HG03135 (cell line): ENCODE measurements at regions not wholly inside any gene's neighbourhood (a gene's known extent, or its start where the extent isn't known, plus 50 kb on each side); places are given as distances from the start of the nearest gene placed in this dataset.
"Not testable (repeated sequence)": the region's sequence is repeated elsewhere in the genome, so short reads cannot be mapped to it uniquely, and the experiment has no call there.

Experiments
- ATAC-seq: cut with Tn5 transposase; IDR thresholded peaks from one replicate; pipeline ENCODE4 v1.9.1; 2021; ENCODE audit warnings: mild to moderate bottlenecking, moderate library complexity; ENCODE audit not compliant: unreplicated experiment

DNA sequence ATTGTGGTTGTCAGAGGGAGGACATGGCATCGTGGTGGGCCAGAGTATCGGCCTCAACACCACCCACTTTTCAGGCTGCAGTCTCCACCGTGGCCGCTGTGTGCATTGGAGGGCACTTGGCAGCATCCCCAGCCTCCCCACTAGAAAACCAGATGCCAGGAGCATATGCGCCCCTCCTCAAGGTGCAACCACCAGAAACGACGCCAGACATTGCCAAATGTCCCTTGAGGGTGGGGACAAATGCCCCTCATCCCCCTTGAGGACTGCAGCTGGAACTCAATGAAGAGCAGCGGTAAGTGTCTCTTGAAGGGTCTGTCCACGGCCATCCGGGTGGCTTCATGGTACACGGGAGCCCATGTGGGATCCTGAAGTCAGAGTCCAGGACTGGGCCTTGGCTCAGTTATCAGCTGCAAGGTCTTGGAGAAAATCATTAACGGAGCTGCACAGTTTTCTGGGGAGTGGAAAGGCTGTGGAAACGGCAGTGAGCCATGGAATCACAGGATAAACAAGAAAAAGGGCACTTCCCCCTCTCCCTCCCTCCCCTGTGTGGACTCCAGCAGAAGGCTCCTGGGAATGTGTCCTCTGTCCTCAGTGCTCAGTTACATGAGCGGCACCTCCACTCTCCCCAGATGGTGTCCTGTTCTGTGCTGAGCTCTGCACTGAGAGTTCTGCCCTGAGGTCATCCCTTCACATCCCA is 324.4 kb upstream of the B3GAT1 start:
- ATAC-seq: no peak

DNA sequence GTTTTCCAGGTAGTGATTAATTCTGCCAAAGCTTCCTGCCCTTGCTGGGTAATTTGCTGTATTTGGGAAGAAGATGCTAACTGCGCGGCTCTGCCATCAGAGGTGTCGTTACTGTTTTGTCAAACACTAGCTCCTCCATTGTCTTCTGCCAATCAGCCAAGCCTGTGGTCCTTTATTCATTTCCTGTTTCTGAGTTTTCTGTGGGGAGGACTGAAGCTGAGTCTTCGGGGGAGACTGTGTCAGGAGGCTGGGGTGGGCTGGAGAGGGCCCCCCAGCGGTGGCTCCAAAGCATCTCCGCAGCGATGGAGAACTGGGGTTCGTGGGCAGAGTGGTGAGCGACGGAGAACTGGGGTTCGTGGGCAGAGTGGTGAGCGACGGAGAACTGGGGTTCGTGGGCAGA is 322.9 kb upstream of the B3GAT1 start:
- no peak for ATAC-seq

DNA sequence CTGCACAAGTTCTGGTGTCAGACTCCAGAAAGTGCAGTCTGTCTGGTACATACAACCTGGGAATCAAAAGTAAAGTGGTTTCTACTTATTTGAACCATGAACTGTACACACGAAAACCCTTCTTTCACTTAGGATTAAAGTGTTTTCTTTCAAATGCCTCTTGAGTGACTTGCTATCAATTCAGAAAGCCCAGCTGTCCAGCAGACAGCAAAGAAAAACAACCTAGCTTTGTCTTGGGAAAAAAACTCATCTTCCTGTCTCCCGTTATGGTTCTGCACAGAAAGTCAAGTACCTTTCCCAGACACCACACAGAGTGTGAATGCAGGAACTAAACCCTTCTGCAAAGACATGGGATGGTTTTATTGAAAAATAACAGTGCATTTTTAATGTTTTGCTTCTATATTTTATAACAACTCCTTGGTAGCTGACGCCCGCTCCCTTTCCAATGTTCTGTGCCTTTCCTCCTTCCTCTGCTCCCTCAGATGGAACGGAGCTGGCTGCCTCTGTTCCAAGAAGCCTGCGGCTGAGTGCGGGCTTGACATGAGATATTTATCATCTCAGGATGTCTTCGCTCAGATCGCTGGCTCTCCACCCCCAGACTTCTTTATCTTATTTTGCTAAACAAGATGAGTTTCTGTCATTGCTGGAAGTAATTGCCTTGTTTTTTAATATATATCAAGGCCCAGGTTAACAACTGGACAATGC is 322.3 kb upstream of the B3GAT1 start:
- no peak for ATAC-seq

DNA sequence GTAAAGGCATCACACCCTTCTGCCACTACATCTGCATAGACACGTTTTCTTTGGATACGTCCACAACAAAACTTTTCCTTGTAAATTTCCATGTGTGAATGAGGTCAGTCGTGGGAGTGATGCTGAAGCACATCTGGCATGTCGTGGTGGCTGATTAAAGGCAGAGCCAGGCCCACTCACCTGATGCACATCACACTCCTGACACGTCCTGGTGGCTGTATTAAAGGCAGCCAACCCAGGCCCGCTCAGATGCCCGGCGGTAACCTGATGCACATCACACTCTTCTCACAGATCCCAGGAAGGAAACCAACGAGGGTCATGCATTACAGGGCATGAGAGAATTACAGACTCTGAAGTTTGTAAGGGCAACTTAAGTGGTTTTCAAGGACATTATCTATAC is 321.6 kb upstream of the B3GAT1 start:
- ATAC-seq: no peak

DNA sequence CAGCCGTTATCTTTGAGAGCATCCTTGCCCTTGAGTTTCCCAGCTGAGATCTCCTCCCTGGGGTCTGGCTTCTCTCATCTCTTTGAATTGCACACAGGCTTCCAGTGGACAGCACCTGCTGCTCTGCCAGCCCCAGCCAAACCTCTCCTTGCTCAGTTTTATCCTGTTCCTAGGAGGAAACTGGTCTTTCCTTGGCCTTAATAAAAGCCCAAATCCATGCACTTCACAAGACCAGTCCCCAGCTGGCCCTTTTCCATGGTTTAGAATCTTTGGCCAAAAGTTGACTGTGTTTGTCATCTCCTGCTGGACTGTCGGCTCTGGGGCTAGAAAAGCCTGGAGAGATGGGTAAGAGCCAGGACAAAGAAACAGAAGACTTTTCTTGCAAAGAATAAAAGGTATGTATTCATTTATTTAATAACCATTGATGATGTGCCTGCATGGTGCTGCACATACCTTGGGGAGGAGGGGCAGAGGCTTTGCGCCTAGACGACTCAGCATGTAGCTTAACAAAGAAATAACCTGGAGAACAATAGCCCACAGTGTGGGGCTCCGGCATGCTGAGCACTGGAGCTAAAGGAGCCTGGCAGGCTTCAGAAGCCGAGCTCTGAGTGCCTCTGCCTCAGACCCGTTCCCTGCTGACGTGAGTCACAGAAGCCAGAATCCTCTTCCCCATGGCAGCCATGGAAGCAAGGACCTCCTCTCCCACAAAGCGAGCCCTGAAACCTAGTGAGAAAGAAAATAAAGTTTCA is 319.3 kb upstream of the B3GAT1 start:
- no peak for ATAC-seq

DNA sequence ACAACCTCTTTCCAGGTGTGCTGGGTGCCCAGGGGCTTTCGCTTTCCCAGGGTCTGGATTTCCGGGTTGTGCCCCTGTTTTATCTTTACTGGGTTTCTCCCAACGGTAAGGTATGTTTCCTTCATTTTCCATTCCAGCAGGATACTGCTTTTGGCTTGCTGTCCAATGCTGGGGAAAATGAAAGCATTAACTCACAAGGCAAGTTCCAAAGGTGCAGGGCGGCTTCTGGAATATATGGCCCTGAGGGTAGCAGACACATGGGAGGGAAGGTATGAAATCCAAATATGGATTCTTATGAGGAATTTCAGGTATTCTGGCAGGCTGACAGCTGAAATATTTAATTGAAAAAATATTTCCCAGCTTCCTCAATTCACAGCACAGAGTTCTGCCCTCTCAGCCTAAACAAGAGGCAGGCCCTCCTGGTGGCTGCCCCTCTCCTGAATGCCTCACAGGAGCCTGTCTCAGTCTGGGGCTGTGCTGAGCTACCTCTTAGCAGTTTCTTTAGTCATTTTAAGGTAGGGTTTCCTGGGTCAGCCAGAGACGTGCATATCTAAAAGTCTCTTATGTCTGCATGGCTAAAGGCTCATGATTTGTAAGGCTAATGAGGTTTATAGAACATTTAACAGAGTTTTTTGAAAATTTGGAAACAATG is 318.6 kb upstream of the B3GAT1 start:
- no peak for ATAC-seq

DNA sequence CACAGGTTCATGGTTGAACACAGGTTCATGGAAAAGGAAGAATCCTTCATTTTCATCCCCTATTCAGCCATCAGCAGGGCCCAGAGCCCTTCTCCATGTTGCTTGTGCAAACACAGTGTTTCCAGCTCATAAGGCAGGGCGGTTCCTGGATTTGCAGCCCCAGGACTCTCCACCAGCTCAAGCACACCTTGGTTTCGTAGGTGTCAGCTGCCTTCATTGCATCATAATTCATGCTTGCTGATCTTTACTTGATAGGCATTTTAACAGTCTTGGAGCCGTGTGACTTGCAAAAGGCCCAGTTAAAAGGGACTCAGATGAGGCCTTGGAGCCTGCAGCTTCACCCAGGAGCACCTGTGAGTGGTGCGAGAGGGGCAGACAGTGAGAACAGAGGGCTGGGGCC is 318.1 kb upstream of the B3GAT1 start:
- no peak for ATAC-seq

DNA sequence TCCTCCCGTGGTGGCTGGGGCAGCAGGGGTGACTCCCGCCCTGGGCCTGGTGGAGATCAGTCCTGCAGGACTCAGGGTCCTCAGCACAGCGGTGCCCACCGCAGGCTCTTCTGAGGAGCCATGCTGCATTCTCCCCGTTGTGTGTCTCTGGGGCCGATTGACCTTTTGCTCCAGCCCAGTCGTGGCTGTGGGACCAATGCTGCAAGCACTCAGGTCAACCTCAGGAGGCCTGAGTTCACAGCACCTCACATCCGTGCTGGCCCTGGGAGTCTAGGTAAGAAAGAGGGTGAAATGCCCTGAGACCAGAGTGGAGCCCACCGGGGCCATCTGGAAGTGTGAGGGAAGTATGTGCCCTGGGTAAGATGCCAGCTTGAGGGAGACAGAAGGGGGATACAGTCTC is 316.1 kb upstream of the B3GAT1 start:
- ATAC-seq: no peak

DNA sequence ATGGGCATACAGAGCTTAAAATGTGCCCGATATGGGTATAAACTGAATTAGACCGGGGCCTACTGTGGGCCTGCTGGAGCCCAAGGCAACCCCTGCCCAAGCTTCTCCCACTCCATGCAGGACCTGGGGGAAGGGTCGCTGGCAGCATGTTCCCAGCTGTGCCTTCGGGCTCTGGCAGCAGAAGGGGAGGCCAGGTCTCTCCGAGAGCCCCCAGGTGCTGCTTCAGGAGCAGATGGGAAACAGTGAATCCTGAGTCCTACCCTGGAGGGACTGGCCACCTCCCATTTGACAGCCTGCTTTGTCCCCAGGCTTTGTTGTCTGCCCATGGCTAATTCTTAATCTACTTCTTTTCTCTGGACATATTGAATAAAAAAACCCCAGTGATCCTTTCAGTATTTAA is 315.6 kb upstream of the B3GAT1 start:
- ATAC-seq: no peak

DNA sequence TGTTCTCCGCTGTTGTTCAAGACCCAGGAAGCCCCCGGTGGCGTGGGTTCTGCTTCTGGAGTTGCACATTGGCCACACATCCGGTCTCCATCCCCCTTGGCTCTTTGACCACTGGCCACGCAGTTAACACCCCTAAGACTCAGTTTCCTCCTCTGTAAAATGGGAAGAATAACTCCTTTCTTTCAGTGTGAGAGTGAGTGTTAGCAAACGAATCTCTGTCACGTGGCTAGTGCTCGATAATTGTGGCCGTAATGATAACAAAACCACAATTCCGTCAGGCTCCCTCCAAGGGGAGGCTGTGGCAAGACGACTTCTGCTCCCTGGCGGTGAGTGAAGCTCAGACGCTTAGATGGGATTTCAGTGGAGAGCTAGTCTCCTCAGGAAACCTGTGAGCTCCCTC is 315.2 kb upstream of the B3GAT1 start:
- no peak for ATAC-seq

DNA sequence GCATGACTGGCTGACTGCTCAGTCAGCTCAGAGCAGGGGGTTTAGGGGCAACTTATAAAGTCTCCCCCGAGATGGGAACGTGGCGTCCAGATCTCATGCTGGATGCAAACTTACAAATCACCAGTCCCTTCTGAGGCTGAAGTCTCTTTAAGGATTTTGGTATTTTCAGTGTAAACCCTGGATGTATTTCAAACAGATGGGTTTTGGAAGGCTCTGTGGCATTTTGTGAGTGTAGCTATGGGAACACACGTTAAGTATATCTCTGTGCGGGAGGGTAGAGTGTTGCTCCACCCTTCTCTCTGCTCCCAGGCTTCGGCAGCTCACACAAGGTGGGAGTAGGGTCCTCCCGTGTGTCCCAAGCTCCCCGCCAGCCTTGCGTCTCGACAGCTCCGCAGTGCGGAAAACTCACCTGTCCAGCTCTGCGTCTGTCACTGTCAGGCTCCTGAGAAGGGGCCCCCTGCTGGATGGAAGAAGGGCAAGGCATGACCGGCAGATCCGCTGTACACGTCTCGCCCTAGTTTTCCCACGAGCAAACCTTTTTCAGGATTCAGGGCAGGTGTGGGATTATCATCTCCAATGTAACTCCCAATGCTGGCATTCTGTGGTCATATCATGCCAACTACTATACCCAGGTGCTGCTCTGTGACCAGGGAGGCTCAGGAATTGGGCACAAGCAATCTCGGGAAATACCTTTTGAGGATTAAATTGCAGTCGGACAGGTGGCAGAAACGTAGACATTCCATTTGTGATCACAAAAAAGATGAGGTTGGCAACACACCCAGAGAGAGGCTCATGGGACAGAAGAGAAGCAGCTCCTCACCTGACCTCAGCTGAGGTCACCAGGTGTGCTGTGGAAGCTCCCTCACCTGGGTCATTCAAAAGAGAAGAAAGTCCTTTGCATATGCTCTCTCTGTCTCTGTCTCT is 313.9 kb upstream of the B3GAT1 start:
- ATAC-seq: no peak

DNA sequence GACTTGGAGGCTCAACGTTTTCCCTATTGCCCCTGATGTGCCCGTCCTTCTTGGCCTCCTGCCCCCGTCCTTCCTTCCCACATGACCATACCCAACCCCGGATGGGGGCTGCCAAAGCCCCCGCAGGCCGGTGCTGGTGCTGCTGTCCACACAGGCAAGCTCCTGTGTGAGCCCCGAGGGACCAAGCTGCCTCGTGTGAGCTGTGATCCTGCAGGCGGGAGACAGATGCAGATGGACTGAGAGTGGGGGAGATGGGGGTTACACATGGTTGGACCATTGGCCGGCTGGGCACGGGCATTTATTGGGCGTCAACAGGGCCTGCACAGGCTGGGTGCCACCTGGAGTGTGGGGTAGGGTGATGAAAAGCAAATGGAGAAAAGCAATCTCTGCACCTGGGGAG is 313.2 kb upstream of the B3GAT1 start:
- ATAC-seq: no peak

DNA sequence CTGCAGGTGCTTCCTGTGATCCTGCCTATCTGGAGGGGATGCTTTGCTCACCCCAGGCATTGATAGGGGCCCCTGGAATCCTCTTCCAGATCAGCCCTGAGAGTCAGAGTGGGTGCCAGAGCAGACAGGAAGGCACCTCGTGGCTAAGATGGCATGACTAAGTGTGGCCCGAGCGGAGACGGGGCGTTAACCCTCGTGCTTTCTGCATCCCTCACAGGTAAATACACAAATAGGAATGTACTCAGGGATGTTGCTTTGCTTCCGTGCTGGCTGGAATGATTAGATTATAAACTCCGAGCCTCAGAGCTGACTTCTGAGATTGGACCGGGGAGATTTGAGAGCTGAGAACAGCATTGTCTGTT is 312.7 kb upstream of the B3GAT1 start:
- ATAC-seq: no peak

DNA sequence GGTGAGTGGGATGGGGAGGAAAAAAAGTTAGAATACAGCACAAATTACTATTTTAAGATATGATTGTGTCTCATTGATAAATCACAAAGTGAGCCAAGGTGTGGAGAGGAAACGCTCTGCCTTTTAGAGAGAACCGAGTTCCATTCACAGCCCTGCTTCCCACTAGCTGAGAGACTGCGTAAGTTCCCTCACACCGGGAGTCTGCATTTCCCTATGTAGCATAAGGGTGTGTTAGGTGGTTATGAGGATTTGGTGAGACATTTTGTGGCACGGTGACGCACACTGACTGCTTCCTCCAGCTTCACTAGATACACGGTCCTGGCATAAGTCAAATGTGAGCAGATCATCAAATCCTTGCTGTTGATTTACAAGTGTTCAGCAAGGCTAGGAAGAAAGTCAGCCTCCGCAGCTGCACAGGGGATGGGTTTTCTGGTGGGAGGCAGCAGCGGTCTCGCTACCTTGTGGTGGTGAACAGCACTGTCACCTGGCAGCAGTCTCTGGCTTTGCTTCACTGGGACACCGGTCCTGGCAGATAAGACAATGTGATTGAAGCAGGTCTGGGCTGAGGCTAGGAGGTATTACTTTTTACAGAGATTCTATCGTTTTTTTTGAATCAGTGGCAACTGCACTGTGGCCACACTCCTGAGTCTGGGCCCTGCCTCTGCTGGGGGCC is 312.2 kb upstream of the B3GAT1 start:
- ATAC-seq: no peak

DNA sequence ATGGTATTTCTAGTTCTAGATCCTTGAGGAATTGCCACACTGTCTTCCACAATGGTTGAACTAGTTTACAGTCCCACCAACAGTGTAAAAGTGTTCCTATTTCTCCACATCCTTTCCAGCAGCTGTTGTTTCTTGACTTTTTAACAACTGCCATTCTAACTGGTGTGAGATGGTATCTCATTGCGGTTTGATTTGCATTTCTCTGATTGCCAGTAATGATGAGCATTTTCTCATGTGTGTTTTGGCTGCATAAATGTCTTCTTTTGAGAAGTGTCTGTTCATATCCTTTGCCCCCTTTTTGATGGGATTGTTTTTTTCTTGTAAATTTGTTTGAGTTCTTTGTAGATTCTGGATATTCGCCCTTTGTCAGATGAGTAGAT is 308.6 kb upstream of the B3GAT1 start:
- not testable (repeated sequence) for ATAC-seq

DNA sequence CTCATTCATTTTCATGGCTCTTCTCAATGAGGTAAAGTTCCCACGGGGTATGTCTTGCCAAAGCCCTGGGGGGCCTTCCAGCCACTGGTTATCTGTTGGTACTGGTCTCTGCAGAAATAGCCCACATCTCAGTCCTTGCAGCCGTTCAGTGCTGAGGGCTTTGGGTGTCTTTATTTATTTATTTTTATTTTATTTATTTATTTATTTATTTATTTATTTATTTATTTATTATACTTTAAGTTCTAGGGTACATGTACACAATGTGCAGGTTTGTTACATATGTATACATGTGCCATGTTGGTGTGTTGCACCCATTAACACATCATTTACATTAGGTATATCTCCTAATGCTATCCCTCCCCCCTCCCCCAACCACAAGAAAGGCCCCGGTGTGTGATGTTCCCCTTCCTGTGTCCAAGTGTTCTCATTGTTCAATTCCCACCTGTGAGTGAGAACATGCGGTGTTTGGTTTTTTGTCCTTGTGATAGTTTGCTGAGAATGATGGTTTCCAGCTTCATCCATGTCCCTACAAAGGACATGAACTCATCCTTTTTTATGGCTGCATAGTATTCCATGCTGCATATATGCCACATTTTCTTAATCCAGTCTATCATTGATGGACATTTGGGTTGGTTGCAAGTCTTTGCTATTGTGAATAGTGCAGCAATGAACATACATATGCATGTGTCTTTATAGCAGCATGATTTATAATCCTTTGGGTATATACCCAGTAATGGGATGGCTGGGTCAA is 308.1 kb upstream of the B3GAT1 start:
- ATAC-seq: not testable (repeated sequence)

DNA sequence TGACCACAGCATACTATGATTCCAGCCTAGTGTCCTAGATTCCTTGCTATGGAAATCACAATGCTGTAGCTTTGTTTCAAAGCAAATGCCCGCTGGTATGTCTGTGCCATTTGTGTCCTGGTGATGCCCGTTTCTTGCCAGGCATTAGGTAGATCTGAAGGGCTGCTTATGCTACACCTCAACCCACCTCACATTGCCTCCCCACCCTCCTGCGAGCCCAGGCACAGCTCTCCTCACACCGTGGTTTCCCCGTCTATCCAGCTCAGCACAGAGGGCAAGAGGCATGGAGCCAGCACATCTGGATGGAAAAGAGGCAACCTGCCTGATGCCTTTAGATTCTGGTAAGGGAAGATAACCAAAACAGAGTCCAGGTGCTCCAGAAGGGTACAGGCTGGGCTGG is 307.4 kb upstream of the B3GAT1 start:
- ATAC-seq: no peak

DNA sequence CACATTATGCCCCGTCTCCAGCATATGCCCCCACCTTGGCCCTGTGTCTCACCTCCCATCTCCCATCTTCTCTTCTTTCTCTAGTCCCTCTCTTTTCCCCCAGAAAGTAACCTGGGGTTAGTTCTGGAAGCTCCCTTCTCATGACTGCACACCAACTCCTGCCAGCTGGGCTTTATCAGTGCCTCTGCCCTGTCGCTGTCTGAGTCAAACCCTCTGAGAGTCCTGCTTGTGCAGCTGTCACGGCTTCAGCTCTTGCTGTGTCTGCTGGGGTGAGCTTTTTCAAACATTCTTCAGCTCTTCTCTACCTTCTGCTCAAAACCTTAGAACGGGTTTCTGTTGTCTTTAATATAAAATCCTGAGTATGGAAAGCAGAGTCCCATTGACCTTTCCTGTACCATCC is 304.5 kb upstream of the B3GAT1 start:
- no peak for ATAC-seq

DNA sequence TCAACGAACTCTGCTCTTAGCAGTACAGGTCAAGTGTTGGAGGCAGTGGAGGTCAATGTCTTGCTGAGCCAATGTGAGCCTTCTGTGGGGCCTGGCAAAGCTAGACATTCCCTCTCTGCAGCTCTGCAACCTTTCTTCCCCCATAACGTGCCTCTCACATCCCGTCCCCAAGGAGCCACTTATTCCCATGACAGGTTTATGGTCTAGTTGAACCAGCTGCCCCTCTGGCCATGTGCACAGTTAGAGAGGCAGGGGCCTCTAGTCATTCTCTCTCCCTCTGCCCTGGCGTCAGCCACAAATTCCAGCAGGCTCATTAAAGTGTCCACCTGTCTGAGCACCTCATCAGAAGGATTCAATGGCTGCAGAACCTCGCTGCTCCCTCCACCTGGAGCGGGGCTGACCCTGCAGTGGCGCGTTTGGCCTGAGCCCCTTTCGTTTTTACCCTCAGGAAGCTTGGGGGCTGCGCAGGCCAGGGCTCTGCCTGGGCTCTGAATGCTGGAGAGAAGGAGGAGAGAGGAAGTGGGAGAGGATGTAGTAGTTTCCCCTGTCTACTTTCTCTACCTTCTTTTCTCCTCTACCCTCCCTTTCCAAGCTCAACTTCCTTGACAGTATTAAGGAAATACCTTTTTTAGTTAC is 302.1 kb upstream of the B3GAT1 start:
- no peak for ATAC-seq
